AG04449 (cell line): ENCODE measurements at regions not wholly inside any gene's neighbourhood (a gene's known extent, or its start where the extent isn't known, plus 50 kb on each side); places are given as distances from the start of the nearest gene placed in this dataset.
A peak's percentile ranks its signal among the peaks of the same experiment; 100 is the strongest.

ENCODE experiments used
- CTCF ChIA-PET: fragments of 350-600 bp; formaldehyde crosslinking; extraction: SDS; loops from one replicate; lab custom pipeline; 2021; ENCODE audit warnings: antibody characterized with exemption; lab: Yijun Ruan, JAX
- POLR2A ChIA-PET: fragments of 400-600, 350-600 bp; formaldehyde crosslinking; extraction: SDS; loops from one replicate; lab custom pipeline; 2020; ENCODE audit warnings: antibody characterized with exemption, inconsistent platforms; lab: Yijun Ruan, JAX
- DNase-seq: peaks from one replicate; pipeline ENCODE4 v3.0.0-alpha.2; 2010; ENCODE audit warnings: low read depth, low spot score
- H3K4me3 ChIP-seq: 2 replicates; pipeline ENCODE4 v1.5.1; 2011; ENCODE audit warnings: low read depth, mild to moderate bottlenecking, control low read depth, low read length
- TF ChIP-seq, protein P1 (sequence below): IDR thresholded peaks from one replicate; pipeline ENCODE4 v1.5.1; 2011; ENCODE audit warnings: mild to moderate bottlenecking, moderate library complexity, low read length, control low read depth, inconsistent platforms; ENCODE audit not compliant: insufficient read depth; ENCODE audit errors: missing control alignments

DNA sequence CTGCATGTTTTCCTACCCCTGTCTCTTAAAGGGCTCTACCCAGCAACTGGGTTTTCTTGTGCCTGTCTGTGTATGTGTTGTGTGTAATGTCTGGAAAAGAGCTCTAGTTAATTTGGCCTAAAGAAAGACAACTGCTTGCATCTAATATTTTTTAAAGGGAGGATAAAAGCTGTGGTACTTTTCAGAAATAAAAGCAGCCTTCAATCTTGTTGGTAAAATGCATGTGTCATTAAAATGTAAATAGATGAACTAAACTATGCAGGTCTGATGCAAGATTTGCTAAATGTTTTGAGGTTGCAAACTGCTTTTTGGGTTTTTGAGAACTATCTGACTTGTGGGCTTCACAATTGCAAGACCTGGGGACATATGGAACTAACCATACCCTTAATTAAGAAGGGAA is 445.3 kb downstream of the HTR7 start:
- TF ChIP-seq, protein P1, sequence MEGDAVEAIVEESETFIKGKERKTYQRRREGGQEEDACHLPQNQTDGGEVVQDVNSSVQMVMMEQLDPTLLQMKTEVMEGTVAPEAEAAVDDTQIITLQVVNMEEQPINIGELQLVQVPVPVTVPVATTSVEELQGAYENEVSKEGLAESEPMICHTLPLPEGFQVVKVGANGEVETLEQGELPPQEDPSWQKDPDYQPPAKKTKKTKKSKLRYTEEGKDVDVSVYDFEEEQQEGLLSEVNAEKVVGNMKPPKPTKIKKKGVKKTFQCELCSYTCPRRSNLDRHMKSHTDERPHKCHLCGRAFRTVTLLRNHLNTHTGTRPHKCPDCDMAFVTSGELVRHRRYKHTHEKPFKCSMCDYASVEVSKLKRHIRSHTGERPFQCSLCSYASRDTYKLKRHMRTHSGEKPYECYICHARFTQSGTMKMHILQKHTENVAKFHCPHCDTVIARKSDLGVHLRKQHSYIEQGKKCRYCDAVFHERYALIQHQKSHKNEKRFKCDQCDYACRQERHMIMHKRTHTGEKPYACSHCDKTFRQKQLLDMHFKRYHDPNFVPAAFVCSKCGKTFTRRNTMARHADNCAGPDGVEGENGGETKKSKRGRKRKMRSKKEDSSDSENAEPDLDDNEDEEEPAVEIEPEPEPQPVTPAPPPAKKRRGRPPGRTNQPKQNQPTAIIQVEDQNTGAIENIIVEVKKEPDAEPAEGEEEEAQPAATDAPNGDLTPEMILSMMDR = no peak
- POLR2A ChIA-PET = no interaction called here
- CTCF ChIA-PET = no interaction called here
- DNase-seq = no peak
- no peak overlapping the region for H3K4me3 ChIP-seq

DNA sequence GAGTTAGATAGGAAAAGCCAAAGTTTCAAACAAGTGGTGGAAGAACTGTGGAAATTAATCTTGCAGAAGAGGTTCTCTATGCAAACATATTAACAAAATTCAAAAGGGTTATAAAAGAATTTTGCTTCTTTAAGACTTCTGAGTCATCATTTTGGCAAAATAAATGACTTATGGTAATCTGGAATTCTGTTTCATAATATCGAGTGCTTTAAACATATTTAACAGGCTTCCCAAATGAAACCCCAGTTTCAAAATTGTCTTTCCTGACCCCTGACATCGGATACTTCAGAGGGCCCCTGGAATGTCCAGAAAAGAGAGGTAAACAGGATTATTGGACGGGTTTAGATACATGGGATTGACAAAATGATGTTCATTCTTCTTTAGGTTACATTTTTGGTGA is 444.6 kb downstream of the HTR7 start:
- TF ChIP-seq, protein P1 = no peak
- no peak for DNase-seq
- ChIA-PET CTCF (no interaction called here), POLR2A (no interaction called here)
- H3K4me3 ChIP-seq = no peak overlapping the region

GRCh38 chr10:90414926-90415325 is 442.9 kb downstream of the HTR7 start:
- POLR2A ChIA-PET = no interaction called here
- DNase-seq = no peak
- H3K4me3 ChIP-seq = no peak overlapping the region
- CTCF ChIA-PET = no interaction called here
- TF ChIP-seq, protein P1 = no peak

GRCh38 chr10:90417029-90417428 is 440.8 kb downstream of the HTR7 start:
- POLR2A ChIA-PET = no interaction called here
- peak; percentile 47 for DNase-seq
- CTCF ChIA-PET = no interaction called here
- H3K4me3 ChIP-seq = no peak overlapping the region
- TF ChIP-seq, protein P1 = no peak

GRCh38 chr10:90417476-90418210 is 440.2 kb downstream of the HTR7 start:
- ChIA-PET POLR2A (no interaction called here), CTCF (no interaction called here)
- no peak for DNase-seq
- no peak overlapping the region for H3K4me3 ChIP-seq
- TF ChIP-seq, protein P1 = no peak

DNA sequence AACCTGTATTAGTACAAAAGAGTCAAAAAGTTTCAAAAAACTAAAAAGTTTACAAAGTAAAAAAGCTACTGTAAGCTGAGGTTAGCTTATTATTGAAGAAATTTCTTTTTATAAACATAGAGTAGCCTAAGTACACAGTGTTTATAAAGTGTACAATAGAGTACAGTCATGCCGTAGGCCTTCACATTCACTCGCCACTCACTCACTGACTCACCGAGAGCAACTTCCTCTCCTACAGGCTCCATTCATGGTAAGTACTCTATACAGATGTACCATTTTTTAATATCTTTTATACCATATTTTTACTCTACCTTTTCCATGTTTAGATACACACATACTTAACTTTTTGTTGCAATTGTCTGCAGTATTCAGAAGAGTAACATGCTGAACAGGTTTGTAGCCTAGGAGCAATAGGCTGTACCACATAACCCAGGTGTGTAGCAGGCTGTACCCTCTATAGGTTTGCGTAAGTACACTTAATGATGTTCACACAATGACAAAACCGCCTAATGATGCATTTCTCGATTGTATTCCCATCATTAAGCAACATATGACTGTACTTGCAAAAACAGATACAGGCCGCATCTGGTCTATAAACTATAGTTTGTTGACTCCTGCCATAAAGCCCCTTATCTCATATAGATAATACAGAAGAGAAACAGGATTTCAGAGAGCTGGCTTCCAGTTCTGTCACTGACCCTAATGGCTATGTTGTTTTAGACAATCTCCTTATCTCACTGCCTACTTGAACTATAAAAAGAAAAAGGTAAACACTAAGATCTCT is 438.8 kb downstream of the HTR7 start:
- TF ChIP-seq, protein P1 = no peak
- H3K4me3 ChIP-seq = no peak overlapping the region
- DNase-seq = peak; percentile 42
- POLR2A ChIA-PET = no interaction called here
- CTCF ChIA-PET = no interaction called here
